ENCODE measurements at regions not wholly inside any gene's neighbourhood (a gene's known extent, or its start where the extent isn't known, plus 50 kb on each side); places are given as distances from the start of the nearest gene placed in this dataset.

DNA sequence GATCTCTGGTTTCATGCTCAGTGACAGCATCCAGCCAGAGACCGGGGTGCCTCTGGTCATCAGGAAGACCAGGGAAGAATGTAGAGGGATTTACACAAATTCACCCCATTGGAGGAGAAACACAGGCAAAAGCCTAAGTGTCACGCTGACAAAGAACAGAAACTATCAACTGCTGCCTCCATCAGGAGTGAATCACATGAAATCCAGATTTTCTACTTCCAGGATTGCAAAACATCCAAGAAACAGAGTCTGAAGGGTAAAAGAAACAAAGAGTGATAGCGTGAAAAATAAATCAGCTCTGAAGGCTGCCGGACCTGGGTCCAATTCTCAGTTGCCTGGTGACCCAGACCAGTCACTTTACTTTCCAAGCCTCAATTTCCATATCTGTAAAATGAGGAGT lies 136.1 kb upstream of the MAP1LC3B2 start:
- Histone ChIP-seq H3K27ac (ENCODE audit: low read length) (peak overlapping the region; percentile 80), H3K4me1 (ENCODE audit: control insufficient read depth, insufficient read depth, low read length) (peaks cover 38% of the 10 kb centered on the region), H3K36me3 (ENCODE audit: control insufficient read depth, insufficient read depth, low read length) (no peaks in the 10 kb centered on the region), H3K27me3 (ENCODE audit: control insufficient read depth, insufficient read depth, low read length) (no peaks in the 10 kb centered on the region), H3K9me3 (ENCODE audit: control insufficient read depth, insufficient read depth, low read depth, low read length) (peaks cover 5% of the 10 kb centered on the region; the same call in 1 of the 2 replicates), H3K4me3 (ENCODE audit: low read depth in 2 of 2, low read length in 2 of 2) (no peak overlapping the region)
- DNase-seq (ENCODE audit: low read depth, low spot score) (no peak), ATAC-seq (no peak)
- intact Hi-C loops (cut with micrococcal nuclease; ENCODE audit: unreplicated experiment), result no loop called here
- TF ChIP-seq, protein P1, sequence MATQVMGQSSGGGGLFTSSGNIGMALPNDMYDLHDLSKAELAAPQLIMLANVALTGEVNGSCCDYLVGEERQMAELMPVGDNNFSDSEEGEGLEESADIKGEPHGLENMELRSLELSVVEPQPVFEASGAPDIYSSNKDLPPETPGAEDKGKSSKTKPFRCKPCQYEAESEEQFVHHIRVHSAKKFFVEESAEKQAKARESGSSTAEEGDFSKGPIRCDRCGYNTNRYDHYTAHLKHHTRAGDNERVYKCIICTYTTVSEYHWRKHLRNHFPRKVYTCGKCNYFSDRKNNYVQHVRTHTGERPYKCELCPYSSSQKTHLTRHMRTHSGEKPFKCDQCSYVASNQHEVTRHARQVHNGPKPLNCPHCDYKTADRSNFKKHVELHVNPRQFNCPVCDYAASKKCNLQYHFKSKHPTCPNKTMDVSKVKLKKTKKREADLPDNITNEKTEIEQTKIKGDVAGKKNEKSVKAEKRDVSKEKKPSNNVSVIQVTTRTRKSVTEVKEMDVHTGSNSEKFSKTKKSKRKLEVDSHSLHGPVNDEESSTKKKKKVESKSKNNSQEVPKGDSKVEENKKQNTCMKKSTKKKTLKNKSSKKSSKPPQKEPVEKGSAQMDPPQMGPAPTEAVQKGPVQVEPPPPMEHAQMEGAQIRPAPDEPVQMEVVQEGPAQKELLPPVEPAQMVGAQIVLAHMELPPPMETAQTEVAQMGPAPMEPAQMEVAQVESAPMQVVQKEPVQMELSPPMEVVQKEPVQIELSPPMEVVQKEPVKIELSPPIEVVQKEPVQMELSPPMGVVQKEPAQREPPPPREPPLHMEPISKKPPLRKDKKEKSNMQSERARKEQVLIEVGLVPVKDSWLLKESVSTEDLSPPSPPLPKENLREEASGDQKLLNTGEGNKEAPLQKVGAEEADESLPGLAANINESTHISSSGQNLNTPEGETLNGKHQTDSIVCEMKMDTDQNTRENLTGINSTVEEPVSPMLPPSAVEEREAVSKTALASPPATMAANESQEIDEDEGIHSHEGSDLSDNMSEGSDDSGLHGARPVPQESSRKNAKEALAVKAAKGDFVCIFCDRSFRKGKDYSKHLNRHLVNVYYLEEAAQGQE (IDR thresholded peaks at IDR 0.05; ENCODE audit: insufficient read depth in 1 of 2, low read depth in 2 of 2, low read length in 1 of 2), result no peak
- TF ChIP-seq TCF7L2 (IDR thresholded peaks at IDR 0.05; ENCODE audit: low read depth, low read length) (no peak), CTCF (IDR thresholded peaks at IDR 0.05) (no peak), POLR2AphosphoS5 (IDR thresholded peaks at IDR 0.05; ENCODE audit: low read depth, low read length) (no peak), SIN3A (IDR thresholded peaks at IDR 0.05; ENCODE audit: borderline replicate concordance, insufficient read depth, low read depth, low read length) (no peak)
- no TSS peak for BruUV-seq (replicated peaks)
- in situ Hi-C loops (cut with HindIII; ENCODE audit: low pct_unique_long_range_greater_than_20kb, low sequenced_read_pairs), result no loop called here
- ChIA-PET POLR2A (no interaction called here), CTCF (no interaction called here)

- no TSS peak for BruUV-seq (replicated peaks)
- DNase-seq (ENCODE audit: low read depth, low spot score) (no peak), ATAC-seq (no peak)
- Histone ChIP-seq H3K4me1 (ENCODE audit: control insufficient read depth, insufficient read depth, low read length) (peaks cover 39% of the 10 kb centered on the region), H3K9me3 (ENCODE audit: control insufficient read depth, insufficient read depth, low read depth, low read length) (peaks cover 5% of the 10 kb centered on the region; the same call in 1 of the 2 replicates), H3K27me3 (ENCODE audit: control insufficient read depth, insufficient read depth, low read length) (no peaks in the 10 kb centered on the region), H3K27ac (ENCODE audit: low read length) (peak overlapping the region; percentile 99), H3K4me3 (ENCODE audit: low read depth in 2 of 2, low read length in 2 of 2) (no peak overlapping the region), H3K36me3 (ENCODE audit: control insufficient read depth, insufficient read depth, low read length) (no peaks in the 10 kb centered on the region)
- intact Hi-C loops (cut with micrococcal nuclease; ENCODE audit: unreplicated experiment), result loop anchor here (2.0 kb wide), 1 partner anchor 147 kb away; no protein-coding TSS in a partner anchor
- ChIA-PET POLR2A (no interaction called here), CTCF (interaction anchor here (0.6 kb wide), 1 partner anchor 10 kb away, joined by 8 read pairs; no protein-coding TSS in a partner anchor)
- in situ Hi-C loops (cut with HindIII; ENCODE audit: low pct_unique_long_range_greater_than_20kb, low sequenced_read_pairs), result no loop called here
- no peak for TF ChIP-seq SIN3A (IDR thresholded peaks at IDR 0.05; ENCODE audit: borderline replicate concordance, insufficient read depth, low read depth, low read length)
- TF ChIP-seq, protein P1 (IDR thresholded peaks at IDR 0.05; ENCODE audit: insufficient read depth in 1 of 2, low read depth in 2 of 2, low read length in 1 of 2), result no peak
- TF ChIP-seq POLR2AphosphoS5 (IDR thresholded peaks at IDR 0.05; ENCODE audit: low read depth, low read length), result no peak
- TF ChIP-seq TCF7L2 (IDR thresholded peaks at IDR 0.05; ENCODE audit: low read depth, low read length), result no peak
- TF ChIP-seq CTCF (IDR thresholded peaks at IDR 0.05), result no peak
Observed at GRCh38 chr12:116425256-116426193, 133.7 kb upstream of the MAP1LC3B2 start.

Data from Panc1 (cell line).